Suprapubic skin (tissue), 4 donors: ENCODE measurements at regions not wholly inside any gene's neighbourhood (a gene's known extent, or its start where the extent isn't known, plus 50 kb on each side); places are given as distances from the start of the nearest gene placed in this dataset.

Experiments used
- EP300 ChIP-seq: sonication (generic); formaldehyde crosslinking; IDR thresholded peaks from one replicate; pipeline ENCODE4 v1.6.1; 2017; ENCODE audit warnings: antibody characterized with exemption
- POLR2AphosphoS5 ChIP-seq, 3 donors: sonication (generic); formaldehyde crosslinking; IDR thresholded peaks; one replicate each; pipeline ENCODE4 v1.6.1; 2017; ENCODE audit warnings: antibody characterized with exemption in 3 of 3

GRCh38 chr2:235141411-235142128 is 189.8 kb downstream of the SH3BP4 start:
- TF ChIP-seq EP300 (no peak), POLR2AphosphoS5 (IDR thresholded peaks at IDR 0.05) (no peak)
